Activated CD4-positive, CD25-positive, alpha-beta regulatory T cell treated with anti-CD3 and anti-CD28 coated beads, Interleukin-2, amount 50 U/mL, for 24 hours (primary cell): ENCODE measurements at regions not wholly inside any gene's neighbourhood (a gene's known extent, or its start where the extent isn't known, plus 50 kb on each side); places are given as distances from the start of the nearest gene placed in this dataset.
"Not testable (repeated sequence)": the region's sequence is repeated elsewhere in the genome, so short reads cannot be mapped to it uniquely, and the experiment has no call there.

Source experiments
- ATAC-seq, 2 donors: fragments of 150-1000 bp; cut with Tn5 transposase; one replicate each; pipeline ENCODE4 v1.10.0; 2021; ENCODE audit warnings: mild to moderate bottlenecking in 1 of 2, moderate library complexity in 1 of 2

DNA sequence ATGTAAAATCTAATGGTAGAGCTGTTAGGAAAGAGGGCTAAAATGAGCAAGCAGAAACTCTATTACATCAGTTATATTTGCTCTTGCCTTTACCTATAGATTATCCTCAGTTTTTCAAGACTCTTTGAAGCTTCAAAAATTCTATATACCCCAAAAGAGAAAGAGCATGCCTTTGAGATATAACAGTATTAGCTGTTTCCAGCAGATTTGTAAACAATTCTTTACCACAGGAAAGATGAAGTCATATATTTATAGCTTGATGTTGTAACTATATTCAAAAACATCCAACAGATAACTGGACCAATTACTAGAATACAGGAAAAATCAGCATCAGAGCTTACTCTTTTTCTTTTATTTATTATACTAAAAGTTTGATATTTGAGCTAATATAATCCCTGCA, 416.2 kb upstream of the TPK1 start:
- no peak for ATAC-seq

DNA sequence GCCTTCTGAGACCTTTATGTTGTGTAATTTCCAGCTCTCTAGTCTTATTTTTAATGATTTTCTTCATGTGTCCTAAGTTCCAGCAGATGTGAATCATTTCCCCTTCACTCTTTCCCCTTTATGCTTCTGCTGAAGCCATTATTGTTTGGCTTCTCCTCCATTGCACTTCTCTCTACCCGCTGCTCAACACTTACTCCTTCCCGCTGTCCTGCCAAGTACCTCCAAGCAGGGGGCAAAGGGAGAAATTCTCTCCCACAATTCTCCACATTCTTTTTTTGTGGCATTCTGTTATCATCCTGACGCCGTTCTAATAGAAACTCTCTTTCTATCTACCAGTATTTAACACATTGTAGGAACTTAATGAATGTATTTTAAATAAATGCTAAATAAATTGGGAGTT, 388.9 kb upstream of the TPK1 start:
- ATAC-seq = no peak

DNA sequence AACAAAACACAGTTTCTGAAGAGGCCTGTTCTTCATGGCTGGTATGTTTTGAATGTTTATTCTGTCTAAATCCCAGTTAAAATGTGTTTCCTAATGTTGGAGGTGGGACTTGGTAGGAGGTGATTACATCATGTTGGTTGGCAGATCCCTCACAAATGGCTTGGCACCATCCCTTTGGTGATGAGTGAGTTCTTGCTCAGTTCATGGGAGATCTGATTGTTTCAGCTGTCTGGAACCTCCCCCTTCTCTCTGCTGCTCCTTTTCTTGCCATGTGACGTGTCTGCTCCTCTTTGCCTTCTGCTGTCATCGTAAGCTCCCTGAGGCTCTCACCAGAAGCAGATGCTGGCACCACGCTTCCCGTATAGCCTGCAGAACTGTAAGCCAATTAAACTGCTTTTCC, 383.6 kb upstream of the TPK1 start:
- ATAC-seq = no peak

DNA sequence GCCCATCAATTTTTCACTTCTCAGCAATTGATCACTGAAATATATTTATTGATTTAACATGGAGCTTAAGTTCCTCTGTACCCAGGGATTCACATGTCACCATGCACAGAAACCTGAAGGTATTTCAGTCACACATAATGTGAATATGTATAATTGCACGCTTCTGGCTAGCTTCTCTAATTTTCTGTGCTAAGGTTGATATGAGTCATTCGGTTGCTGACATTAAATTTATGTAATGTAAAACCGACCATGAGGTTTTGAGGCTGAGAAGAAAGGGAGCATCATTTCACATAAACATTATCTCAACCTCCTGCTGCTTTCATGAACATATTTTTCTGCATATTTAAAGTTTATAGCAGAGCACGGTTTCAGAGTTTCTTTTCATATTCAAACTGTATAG, 381.0 kb upstream of the TPK1 start:
- no peak for ATAC-seq

DNA sequence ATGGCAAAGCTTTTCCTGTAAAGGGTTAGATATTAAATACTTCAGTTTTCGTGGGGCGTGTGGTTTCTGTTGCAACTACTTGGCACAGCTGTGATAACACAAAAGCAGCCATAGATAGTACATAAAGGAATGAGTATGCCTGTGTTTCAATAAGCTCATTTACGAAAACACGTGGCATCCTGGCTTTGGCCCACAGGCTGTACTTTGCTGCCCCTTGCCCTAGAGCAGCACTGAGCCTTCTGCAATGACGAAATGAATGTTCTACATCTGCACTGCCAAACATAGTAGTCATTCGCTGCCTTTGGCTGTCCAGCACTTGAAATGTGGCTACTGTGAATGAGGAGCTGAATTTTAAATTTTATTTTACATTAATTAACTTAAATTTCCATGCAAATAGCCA, 376.2 kb upstream of the TPK1 start:
- ATAC-seq = no peak

DNA sequence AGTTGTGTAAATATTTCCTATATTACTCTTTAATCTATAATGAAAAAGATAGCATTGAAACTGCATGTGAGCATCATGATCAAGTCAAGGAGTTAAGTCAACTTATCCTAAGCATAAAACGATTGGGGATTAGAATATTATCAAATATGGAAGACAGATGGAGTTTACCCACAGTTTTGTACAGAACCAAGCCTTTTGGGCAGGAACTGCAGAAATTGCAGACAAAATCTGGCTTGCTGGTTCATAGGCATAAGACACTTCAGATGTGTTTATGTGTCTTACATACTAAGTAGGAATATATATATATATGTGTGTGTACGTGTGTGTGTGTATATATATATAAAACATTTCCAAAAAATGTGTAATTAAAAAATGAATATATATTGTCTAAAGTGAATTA, 375.4 kb upstream of the TPK1 start:
- no peak for ATAC-seq

DNA sequence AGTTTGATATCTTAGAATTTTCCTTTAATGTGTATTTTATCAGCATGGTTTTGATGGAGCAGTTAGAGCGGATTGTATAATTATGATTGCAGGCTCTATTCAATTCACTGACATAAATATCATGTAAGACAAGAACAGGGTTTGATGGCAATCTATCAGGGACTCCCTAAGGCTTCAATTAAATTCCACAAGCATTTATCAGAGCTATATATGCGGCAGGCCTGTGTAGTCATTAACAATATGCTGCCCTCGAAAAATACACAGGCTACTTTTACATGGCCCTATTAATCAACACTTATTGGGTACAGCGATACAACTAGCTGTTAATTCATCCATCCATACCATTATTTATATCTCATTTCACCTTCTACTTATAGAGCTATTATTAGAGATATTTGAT, 358.1 kb upstream of the TPK1 start:
- ATAC-seq = no peak

DNA sequence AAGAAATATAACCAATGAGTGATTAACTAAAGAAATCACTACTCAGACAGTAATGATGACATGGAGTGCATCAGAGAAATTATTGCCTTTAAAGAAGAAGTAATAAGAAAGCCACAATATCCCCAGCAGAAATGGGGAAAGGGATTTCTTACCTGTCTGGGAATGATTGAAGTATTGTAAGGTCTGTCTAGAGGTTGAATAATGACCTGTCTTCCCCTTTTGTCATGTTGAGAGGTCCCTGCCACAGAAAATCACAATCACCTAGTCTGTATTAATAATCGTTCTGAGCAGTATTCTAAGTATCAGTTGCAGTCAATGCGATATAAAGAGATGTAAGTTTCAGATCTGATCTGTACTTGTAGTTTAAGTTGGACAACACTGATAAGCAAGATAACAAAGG, 349.1 kb upstream of the TPK1 start:
- no peak for ATAC-seq

DNA sequence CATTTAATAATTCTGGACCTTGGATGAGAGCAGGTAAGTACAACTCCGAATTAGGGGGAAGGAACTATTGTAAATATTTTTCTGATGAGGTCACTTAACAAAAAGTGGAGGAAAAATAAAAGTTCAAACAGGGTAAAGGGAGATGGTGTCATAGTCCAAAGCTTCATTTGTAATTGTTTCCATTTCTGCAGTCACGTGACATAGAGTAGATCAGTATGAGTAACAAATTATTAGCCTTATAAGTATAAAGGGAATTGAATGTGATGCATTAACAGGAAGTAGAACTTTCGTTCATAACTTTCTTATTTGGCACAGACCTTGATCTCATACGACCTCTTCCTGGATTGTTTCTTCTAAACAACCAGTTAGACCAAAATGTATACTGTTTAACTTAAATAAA, 347.2 kb upstream of the TPK1 start:
- ATAC-seq = no peak

DNA sequence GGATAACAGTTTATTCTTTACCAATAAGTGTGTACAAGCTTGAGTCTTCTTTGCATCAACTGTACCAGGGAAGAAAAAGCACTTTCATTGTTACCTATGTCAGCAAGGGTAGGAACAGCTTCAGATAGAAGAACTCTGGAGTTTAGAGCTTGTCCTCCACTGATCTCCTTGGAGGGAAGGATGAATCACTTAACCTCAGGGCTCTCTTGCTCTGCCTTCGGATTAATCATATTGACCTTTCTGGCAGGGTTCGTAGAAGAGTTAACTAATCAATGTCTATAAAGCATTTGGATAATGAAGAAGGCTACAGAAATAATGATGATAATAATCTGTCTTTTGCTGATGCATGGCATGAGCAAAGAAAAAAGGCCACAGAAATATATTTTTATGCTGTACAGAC, 339.5 kb upstream of the TPK1 start:
- ATAC-seq = no peak

DNA sequence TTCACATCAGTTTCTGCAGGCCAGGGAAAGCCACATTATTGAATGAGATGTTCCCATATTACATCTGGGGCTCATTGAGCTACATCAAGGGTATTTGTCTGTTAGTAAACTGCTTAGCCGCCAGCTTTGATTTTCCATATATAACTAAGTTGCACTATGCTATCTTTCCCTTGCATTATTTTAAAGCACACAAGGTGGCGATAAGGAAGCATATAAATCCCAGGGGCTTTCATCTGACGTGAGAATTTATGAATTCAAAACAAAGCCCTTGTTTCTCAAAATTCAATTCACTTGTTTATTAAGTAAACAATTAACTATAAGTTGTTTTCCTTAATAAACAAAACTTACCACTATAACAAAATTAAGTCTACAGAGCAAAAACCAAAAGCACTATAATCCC, 334.1 kb upstream of the TPK1 start:
- no peak for ATAC-seq

DNA sequence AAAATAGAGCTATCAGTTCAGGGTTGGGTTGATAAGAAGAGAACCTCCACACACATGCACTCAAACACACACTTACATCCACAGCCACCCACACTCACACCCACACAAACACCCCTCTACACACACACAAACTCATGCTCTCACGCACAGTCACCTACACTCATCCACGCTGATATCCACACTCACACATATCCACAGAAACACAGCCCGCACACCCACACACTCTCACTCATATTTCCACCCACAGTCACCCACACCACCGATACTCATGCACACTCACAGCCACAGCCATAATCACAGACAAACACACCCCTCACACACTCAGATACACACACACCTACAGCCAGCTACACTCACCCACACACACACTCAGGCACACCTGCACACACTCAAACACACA, 333.0 kb upstream of the TPK1 start:
- no peak for ATAC-seq

DNA sequence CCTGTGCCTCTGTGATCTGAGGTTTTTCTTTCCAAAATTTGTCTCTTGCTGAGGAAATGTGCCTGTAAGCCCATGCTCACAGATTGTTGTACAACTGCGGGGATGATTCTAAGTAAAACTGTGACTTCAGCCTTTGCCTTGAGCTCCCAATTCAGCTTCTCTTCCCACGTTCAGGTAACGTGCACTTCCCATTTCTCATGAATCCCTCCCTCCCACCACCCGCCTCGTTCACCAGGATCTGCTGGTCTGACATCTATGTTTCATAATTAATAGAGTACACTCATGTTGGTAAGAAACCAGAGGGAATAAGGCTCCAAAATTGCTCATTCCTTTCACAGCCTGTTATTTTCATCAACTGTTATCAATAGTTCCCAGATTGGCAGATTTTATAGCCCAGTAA, 332.6 kb upstream of the TPK1 start:
- no peak for ATAC-seq

DNA sequence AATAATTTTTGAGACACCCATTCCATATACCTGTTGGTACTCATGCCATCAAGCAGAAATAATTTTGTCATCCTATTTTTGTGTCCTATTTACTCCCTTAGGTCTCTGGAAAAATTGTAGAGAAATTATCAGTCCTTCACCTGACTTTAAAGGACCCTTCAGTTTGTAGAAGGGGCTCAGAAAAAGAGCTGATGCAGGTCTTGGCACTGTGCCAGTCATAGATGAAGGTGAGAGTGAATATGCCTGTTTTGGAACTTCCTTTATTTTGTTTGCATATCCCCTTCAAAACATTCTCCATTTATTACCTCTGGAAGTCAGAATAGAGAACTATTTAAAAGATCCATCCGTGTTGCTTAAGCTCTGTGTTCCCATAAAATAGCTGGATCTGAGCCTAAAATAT, 321.0 kb upstream of the TPK1 start:
- ATAC-seq = no peak

DNA sequence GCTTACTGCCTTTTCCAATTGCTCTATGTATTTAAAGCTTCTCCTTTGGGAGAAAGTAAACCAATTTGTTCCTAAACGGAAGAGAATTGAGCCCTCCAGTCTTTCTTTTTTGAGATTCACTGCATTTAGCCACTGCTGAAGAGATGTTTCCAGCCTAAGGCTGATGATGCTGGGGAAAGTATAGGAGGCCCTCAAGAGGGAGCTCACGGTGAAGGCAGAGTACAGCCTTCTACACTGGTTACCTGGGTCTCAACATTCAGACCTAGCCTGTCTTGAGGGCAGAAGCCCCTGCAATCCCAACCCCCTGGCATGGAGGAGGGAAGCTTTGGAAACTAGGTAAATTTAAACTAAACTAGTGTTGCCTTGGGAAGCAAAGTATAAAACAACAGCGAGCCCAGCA, 316.7 kb upstream of the TPK1 start:
- no peak for ATAC-seq

DNA sequence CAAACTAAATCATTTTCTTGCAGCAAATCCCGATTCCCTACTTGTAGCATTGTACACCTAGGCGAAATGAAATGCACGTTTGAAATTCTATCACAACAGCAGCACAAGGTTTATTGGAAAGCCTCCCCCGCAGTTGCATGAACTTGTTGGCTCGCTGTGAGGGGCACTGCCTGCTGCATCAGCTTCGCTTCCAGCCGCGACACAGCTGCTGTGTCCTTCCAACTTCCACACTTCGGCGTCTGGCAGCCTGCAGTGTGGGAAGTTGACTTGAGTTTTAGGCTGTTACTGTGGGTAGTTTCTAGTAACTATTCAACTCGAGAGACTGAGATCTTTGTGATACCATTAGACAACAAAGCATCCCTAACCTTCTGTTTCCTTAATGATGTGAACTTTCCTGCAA, 315.8 kb upstream of the TPK1 start:
- no peak for ATAC-seq

DNA sequence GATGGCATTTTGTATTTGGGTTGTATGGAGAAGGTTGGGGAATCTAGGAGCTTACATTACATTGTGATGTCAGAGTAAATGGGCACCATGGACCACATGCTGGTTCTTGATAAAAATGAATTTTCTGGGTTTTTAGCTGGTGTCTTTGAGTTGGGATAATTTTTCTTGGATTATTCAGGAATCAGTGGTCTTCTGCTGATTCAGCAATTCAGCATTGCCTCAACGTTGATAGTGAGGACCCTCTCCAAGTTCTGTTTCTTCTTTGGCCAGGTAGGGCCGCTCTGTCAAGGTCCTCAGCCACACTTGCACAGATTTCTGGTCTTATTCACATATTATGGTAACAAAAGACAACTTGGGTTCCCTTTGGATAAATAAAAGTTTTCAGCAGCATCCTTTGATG, 312.0 kb upstream of the TPK1 start:
- no peak for ATAC-seq

DNA sequence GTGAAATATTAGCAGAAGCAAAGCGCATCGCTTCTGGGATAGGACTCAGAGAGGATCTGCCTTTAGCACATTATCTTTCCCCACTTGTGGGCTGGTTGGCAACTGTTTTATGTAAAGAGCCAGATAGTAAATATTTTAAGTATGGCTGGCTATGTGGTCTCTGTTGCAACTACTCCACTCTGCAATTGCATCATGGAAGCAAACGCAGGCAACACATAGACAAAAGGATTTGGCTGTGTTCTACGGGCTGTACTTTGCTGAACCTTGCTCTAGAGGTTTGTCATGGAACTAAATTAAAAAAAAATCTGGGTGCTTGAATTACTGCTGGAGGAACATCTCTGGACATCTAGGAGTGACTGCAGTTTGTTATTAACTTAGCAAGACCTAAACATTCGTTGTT, 307.8 kb upstream of the TPK1 start:
- ATAC-seq = no peak

DNA sequence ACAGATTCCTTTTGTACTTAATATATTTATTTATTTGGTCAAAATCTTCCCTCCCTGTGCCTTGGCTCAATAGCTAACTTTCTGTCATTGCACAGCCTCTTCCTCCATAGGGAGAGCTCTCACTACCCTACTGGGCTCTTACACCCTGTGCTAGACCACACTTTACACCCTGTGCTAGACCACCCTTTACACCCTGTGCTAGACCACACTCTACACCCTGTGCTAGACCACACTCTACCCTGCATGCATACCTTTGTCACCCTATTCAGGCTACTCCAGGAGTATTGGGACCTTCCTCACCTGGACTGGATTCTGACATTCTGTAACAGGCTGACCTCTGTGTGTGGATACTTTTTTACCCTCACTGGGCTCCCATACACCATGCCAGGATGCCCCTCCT, 298.5 kb upstream of the TPK1 start:
- no peak for ATAC-seq

DNA sequence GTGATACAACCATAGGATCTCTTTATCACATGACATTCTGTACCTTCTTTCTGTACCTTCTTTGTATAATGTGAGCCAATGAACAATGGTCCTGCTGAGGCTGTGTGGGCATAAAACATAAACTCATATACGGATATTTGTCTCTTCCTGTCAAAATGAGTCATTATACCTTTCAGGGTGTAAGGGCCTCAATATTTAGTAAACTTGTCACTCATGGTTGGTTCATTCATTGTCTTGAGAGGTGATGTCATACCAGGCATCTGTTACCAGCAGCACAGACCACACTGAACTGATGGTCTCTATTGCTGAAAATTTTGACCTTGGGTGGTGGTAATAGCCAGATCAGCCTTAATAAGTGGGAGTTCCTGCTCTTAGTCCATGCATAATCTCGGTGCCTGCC, 287.6 kb upstream of the TPK1 start:
- no peak for ATAC-seq

DNA sequence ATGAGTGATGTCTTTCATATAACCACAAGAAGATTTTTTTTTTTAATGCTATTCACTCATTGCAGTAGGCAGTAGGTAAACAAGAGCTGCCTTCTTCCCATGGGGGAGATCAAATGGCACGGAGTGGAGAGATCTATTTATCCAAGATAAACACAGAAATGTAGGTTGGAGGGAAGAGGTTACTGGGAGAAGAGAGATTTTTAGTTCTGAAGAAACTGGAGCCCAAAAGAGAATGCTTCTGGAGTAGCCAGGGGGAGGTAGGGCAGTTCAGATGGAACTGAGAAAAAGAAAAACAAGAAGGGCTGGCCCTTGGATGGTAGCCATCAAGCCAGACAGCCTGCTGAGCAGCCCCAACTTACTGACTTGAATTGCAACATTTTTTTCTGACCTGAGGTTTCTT, 270.1 kb upstream of the TPK1 start:
- no peak for ATAC-seq

DNA sequence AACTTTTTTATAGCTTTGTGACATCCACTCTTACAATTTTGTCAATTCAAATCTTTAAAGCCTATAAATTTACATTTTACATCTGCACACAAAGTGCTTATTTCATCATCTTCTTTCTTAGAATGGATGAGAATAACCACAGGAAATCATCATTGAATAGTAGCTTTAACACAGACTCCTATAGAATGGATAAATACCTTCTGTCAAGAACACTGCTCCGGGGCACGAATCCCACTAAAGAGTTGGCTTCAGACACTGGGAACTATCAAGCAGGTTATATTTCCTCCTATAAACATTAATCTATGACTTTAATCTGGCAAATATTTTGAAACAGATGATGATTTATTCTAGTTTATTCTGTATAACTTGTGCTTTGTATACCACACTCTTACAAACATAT, 269.7 kb upstream of the TPK1 start:
- ATAC-seq = no peak

DNA sequence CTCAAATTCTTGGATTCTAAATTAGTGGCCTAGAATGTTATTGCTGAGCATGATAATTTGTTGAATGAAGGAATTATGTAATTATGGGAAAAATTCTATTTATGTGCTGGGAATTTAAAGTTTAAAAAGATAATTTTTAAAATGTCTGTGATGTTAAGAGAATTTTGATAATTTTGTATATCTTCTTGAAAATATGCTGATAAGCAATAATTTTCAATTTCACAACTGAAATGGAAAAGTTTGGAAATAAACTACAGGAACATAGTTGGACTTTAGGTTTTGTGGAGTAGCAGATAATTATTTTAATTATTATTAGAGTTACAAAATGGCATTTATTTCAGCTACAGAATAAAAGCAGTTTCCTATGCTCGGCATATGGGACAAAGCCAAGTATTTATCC, 268.5 kb upstream of the TPK1 start:
- no peak for ATAC-seq

DNA sequence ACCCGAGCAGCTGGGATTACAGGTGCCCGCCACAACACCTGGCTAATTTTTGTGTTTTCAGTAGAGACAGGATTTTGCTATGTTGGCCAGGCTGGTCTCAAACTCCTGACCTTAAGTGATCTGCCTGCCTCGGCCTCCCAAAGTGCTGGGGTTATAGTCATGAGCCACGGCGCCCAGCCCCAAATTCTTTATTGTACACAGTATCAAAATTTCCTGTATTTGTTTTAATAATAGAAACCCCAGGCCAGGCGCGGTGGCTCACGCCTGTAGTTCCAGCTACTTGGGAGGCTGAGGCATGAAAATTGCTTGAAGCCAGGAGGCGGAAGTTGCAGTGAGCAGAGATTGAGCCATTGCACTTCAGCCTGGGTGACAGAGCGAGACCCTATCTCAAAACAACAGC, 266.3 kb upstream of the TPK1 start:
- not testable (repeated sequence) for ATAC-seq

DNA sequence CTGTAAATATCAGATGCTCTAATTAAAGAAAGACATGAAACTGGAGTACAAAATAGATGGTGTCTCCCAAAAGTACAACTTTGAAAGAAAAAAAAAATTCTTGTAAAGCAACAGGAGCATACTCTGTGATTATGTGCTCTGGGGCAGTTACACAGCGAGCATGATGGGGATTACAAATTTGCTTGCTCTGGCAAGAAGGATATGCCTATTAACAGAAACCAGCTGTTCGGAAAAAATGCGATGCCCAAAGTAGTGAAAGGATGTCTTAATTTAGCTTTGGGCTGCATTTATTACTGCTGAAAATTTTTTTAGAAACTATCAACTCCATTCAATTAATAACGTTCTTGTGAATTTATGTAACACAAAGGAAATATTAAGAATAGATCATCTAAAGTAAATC, 256.9 kb upstream of the TPK1 start:
- no peak for ATAC-seq

DNA sequence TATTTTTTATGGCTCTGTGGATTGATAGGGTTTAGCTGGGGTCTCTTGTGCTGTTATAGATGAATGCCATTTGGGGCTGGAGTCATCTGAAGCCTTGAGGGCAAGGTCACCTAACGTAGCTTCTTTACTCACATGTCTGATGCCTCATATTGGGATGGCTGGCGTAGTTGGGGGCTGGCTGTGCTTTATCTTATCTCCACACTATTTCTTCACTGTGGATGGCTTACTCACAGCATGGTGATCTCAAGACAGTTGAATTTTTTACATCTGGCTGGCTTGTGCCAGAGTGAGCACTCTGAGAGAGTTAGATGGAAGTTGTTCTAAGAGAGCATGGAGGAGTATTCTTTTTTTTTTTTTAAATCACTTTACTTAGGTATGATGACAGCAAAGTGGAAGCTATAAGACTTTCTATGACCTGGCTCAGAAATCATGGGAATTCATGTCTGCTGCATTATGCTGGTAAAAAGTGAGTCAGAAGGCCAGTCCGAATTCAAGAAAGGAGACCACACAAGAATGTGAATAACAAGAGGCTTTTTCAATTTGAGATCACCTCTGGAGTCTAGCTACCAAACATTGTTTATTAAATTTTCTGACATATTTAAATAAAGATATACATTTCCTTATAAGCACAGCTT, 252.4 kb upstream of the TPK1 start:
- ATAC-seq = no peak
